ENCODE measurements at regions not wholly inside any gene's neighbourhood (a gene's known extent, or its start where the extent isn't known, plus 50 kb on each side); places are given as distances from the start of the nearest gene placed in this dataset.

DNA sequence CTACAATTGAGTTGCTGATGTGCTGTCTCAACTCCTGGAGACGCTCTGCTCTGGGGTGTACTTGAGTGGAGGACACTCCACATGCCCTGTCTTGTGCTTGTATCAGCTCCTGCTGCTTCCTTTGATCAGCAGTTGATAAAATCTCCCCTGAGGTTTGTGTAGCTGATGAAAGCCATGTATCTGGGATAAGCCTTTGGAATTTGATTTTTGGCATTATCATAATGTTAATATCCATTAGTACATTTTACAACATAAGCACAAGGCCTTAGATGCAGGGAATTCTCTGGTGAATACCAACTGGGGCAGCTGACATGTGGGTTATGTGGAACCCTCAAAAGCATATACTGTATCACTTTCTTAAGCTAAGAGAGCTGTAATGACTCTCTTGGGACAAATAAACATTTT, 222.7 kb upstream of the ITGA4 start:
- Histone ChIP-seq H3K9me3 (ENCODE audit: low read depth) (no peaks in the 10 kb centered on the region), H3K36me3 (replicated peaks; ENCODE audit: insufficient read depth, low read depth) (no peaks in the 10 kb centered on the region), H4K20me1 (ENCODE audit: insufficient read depth, poor library complexity, severe bottlenecking) (no peaks in the 10 kb centered on the region), H3K4me1 (ENCODE audit: insufficient read depth) (peaks cover 6% of the 10 kb centered on the region), H3K9me2 (replicated peaks; ENCODE audit: insufficient read depth) (no peaks in the 10 kb centered on the region), H2AFZ (no peak overlapping the region), H3K4me2 (no peak overlapping the region), H3K27me3 (no peaks in the 10 kb centered on the region), H3K27ac (no peak overlapping the region), H3K4me3 (no peak overlapping the region), H3K79me2 (no peaks in the 10 kb centered on the region)
- no peak for TF ChIP-seq CTCF (IDR thresholded peaks at IDR 0.05; ENCODE audit: poor library complexity)
- no peak for TF ChIP-seq EZH2phosphoT487 (IDR thresholded peaks at IDR 0.05; ENCODE audit: low read depth, severe bottlenecking, unreplicated experiment)
- no peak for TF ChIP-seq EZH2 (IDR thresholded peaks at IDR 0.05; ENCODE audit: borderline replicate concordance)
- 35% methylated on average over 1 of the region's 1 CpG for WGBS (ENCODE audit: low lambda C conversion rate, missing lambda C conversion rate)
- DNase-seq (ENCODE audit: low spot score): no peak

GRCh38 chr2:181235011-181235410, 222.2 kb upstream of the ITGA4 start:
- H4K20me1 ChIP-seq (ENCODE audit: insufficient read depth, poor library complexity, severe bottlenecking): no peaks in the 10 kb centered on the region
- no peaks in the 10 kb centered on the region for H3K36me3 ChIP-seq (replicated peaks; ENCODE audit: insufficient read depth, low read depth)
- H3K9me2 ChIP-seq (replicated peaks; ENCODE audit: insufficient read depth): no peaks in the 10 kb centered on the region
- H3K79me2 ChIP-seq: no peaks in the 10 kb centered on the region
- no peak overlapping the region for H3K4me3 ChIP-seq
- H3K4me1 ChIP-seq (ENCODE audit: insufficient read depth): peaks cover 6% of the 10 kb centered on the region
- H3K27me3 ChIP-seq: no peaks in the 10 kb centered on the region
- no peaks in the 10 kb centered on the region for H3K9me3 ChIP-seq (ENCODE audit: low read depth)
- no peak overlapping the region for H3K27ac ChIP-seq
- H2AFZ ChIP-seq: no peak overlapping the region
- H3K4me2 ChIP-seq: no peak overlapping the region
- 94% methylated on average over 1 of the region's 1 CpG for WGBS (ENCODE audit: low lambda C conversion rate, missing lambda C conversion rate)
- no peak for DNase-seq (ENCODE audit: low spot score)
- no peak for TF ChIP-seq EZH2 (IDR thresholded peaks at IDR 0.05; ENCODE audit: borderline replicate concordance)
- TF ChIP-seq CTCF (IDR thresholded peaks at IDR 0.05; ENCODE audit: poor library complexity): no peak
- TF ChIP-seq EZH2phosphoT487 (IDR thresholded peaks at IDR 0.05; ENCODE audit: low read depth, severe bottlenecking, unreplicated experiment): no peak

DNA sequence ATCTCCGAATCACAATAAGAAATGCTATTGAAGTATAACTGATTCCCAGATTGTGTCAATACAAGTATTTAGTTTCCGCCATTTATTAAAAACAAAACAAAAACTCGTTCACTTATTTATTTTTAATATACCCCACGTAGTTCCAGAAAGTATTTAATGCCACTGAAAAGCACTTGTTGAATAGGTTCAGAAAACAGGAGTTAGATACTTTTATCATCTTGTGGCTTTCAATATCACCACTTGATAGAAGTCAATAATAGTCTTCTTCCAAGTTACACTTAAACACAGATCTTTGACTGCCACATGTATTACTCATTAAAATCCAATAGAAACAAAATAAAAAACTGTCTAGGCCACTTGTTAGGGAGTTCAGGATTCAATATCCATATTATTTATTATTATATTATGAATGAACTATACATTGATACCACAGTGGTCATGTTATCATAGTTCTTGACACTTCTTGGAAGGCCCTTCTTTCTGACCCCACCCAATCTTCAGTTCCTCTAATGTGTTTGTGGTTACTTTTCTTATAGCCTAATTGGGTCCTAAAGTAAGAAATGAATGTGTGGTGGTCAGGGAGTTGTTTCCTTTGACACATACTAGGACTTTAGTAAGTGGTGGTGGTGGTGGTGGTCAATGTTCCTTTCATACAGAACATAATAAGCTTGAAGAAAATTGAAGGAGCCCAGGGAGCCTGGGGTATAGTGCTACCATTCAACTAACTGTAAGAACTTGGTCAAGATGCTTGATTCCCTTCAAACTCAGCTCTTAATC, 221.3 kb upstream of the ITGA4 start:
- no peaks in the 10 kb centered on the region for H3K9me2 ChIP-seq (replicated peaks; ENCODE audit: insufficient read depth)
- H3K9me3 ChIP-seq (ENCODE audit: low read depth): no peaks in the 10 kb centered on the region
- no peak for DNase-seq (ENCODE audit: low spot score)
- H3K27ac ChIP-seq: no peak overlapping the region
- H3K79me2 ChIP-seq: no peaks in the 10 kb centered on the region
- H3K4me3 ChIP-seq: no peak overlapping the region
- no peak for TF ChIP-seq CTCF (IDR thresholded peaks at IDR 0.05; ENCODE audit: poor library complexity)
- TF ChIP-seq EZH2 (IDR thresholded peaks at IDR 0.05; ENCODE audit: borderline replicate concordance): no peak
- TF ChIP-seq EZH2phosphoT487 (IDR thresholded peaks at IDR 0.05; ENCODE audit: low read depth, severe bottlenecking, unreplicated experiment): no peak
- 92% methylated on average over 4 of the region's 4 CpGs for WGBS (ENCODE audit: low lambda C conversion rate, missing lambda C conversion rate)
- no peak overlapping the region for H3K4me2 ChIP-seq
- no peaks in the 10 kb centered on the region for H3K27me3 ChIP-seq
- H3K4me1 ChIP-seq (ENCODE audit: insufficient read depth): peaks cover 6% of the 10 kb centered on the region
- H4K20me1 ChIP-seq (ENCODE audit: insufficient read depth, poor library complexity, severe bottlenecking): no peaks in the 10 kb centered on the region
- no peak overlapping the region for H2AFZ ChIP-seq
- H3K36me3 ChIP-seq (replicated peaks; ENCODE audit: insufficient read depth, low read depth): no peaks in the 10 kb centered on the region

Measured in hepatocyte (in vitro differentiated cells).